Endothelial cell of umbilical vein (primary cell): ENCODE measurements at regions not wholly inside any gene's neighbourhood (a gene's known extent, or its start where the extent isn't known, plus 50 kb on each side); places are given as distances from the start of the nearest gene placed in this dataset.

ENCODE experiments used
- BruUV-seq: library from RNA; stranded (reverse); fragments of 400-500 nt; replicated peaks from 2 replicates; lab custom pipeline; 2021; lab: Mats Ljungman, UMichigan
- CTCF ChIA-PET: fragments of 300-600, 350-600 bp; sonication (Branson Sonifier 250); formaldehyde crosslinking; loops from one replicate; lab custom pipeline; 2021; ENCODE audit warnings: antibody characterized with exemption, inconsistent platforms; lab: Charles Lee
- POLR2A ChIA-PET: fragments of 300-600, 350-600 bp; sonication (Branson Sonifier 250); formaldehyde crosslinking; loops from one replicate; lab custom pipeline; 2021; ENCODE audit warnings: antibody characterized with exemption, inconsistent platforms; lab: Charles Lee
- DNase-seq: peaks from one replicate; pipeline ENCODE4 v3.0.0-alpha.2; 2011; ENCODE audit warnings: low read depth, low spot score
- FAIRE-seq: peaks from 2 replicates; lab custom pipeline; 2011; peaks lifted over from hg19 to GRCh38; lab: Jason Lieb, UNC
- H2AFZ ChIP-seq: 2 replicates; pipeline ENCODE4 v1.6.0; 2012; ENCODE audit warnings: low read depth, low read length, control low read depth, inconsistent platforms
- H3K27ac ChIP-seq: 2 replicates; pipeline ENCODE4 v1.5.1; 2011; ENCODE audit warnings: low read depth, mild to moderate bottlenecking, control low read depth, low read length, moderate library complexity; ENCODE audit not compliant: insufficient read depth
- H3K27me3 ChIP-seq, 2 experiments: 2 replicates each; pipeline versions ENCODE4 v1.6.0 to v1.6.1; 2011; ENCODE audit warnings: low read length in 2 of 2, mixed read lengths in 1 of 2; ENCODE audit not compliant: control insufficient read depth in 2 of 2, insufficient read depth in 2 of 2
- H3K36me3 ChIP-seq, 2 experiments: 2 replicates in 1 of 2; 3 replicates in 1 of 2; pipeline ENCODE4 v1.5.1; 2011; ENCODE audit warnings: low read length in 2 of 2, mild to moderate bottlenecking in 1 of 2, moderate library complexity in 1 of 2; ENCODE audit not compliant: control insufficient read depth in 2 of 2, insufficient read depth in 2 of 2; ENCODE audit errors: extremely low read depth in 1 of 2
- H3K4me1 ChIP-seq: 3 replicates; pipeline ENCODE4 v1.5.1; 2011; ENCODE audit warnings: mild to moderate bottlenecking, low read length; ENCODE audit not compliant: control insufficient read depth, insufficient read depth; ENCODE audit errors: extremely low read depth
- H3K4me2 ChIP-seq: 2 replicates; pipeline ENCODE4 v1.6.1; 2011; ENCODE audit warnings: low read length, control low read depth, mixed read lengths; ENCODE audit not compliant: insufficient read depth
- H3K4me3 ChIP-seq, 3 experiments: fragments of 200-600 bp in 1 of 3; sonication (generic), shearing (Covaris generic) in 1 of 3; replicated peaks in 1 of 3; 2 replicates each; pipeline ENCODE4 v1.5.1; 2011 to 2016; ENCODE audit warnings: control low read depth in 3 of 3, low read length in 3 of 3, mild to moderate bottlenecking in 2 of 3, inconsistent platforms in 1 of 3, low read depth in 1 of 3, moderate library complexity in 1 of 3; ENCODE audit not compliant: insufficient read depth in 1 of 3
- H3K79me2 ChIP-seq: 2 replicates; pipeline ENCODE4 v1.6.0; 2012; ENCODE audit warnings: low read length, inconsistent platforms; ENCODE audit not compliant: control insufficient read depth, insufficient read depth
- H3K9ac ChIP-seq: replicated peaks from 2 replicates; pipeline ENCODE3; 2011; ENCODE audit warnings: low read length, control low read depth; ENCODE audit not compliant: insufficient read depth; ENCODE audit errors: extremely low read depth
- H3K9me1 ChIP-seq: replicated peaks from 3 replicates; pipeline ENCODE4 v1.6.0; 2011; ENCODE audit warnings: mild to moderate bottlenecking, low read length; ENCODE audit not compliant: control insufficient read depth, insufficient read depth; ENCODE audit errors: extremely low read depth
- H3K9me3 ChIP-seq: replicated peaks from 2 replicates; pipeline ENCODE4 v1.5.1; 2012; ENCODE audit warnings: low read length, inconsistent platforms; ENCODE audit not compliant: control insufficient read depth, insufficient read depth
- H4K20me1 ChIP-seq: replicated peaks from 2 replicates; pipeline ENCODE3; 2011; ENCODE audit warnings: mild to moderate bottlenecking, low read length; ENCODE audit not compliant: control insufficient read depth, insufficient read depth; ENCODE audit errors: extremely low read depth
- CTCF ChIP-seq, 2 donors: IDR thresholded peaks; 1 replicate in 1 of 2; 2 replicates in 1 of 2; pipeline ENCODE4 v1.5.1; 2011; ENCODE audit warnings: low read length in 2 of 2, mild to moderate bottlenecking in 2 of 2, moderate library complexity in 2 of 2, control low read depth in 1 of 2, inconsistent platforms in 1 of 2, low read depth in 1 of 2; ENCODE audit not compliant: insufficient read depth in 1 of 2; ENCODE audit errors: extremely low read depth in 1 of 2
- EZH2 ChIP-seq: IDR thresholded peaks from 2 replicates; pipeline ENCODE4 v1.6.1; 2012; ENCODE audit warnings: borderline replicate concordance, low read depth, mild to moderate bottlenecking, moderate library complexity, low read length, inconsistent platforms; ENCODE audit not compliant: severe bottlenecking
- FOS ChIP-seq: IDR thresholded peaks from 2 replicates; pipeline ENCODE4 v1.6.1; 2011; ENCODE audit warnings: mild to moderate bottlenecking, low read length, moderate library complexity, borderline replicate concordance; ENCODE audit not compliant: insufficient read depth
- GATA2 ChIP-seq: IDR thresholded peaks from 2 replicates; pipeline ENCODE4 v1.7.0; 2011; ENCODE audit warnings: low read depth, mild to moderate bottlenecking, moderate library complexity, mixed read lengths, low read length; ENCODE audit not compliant: insufficient read length, insufficient read depth
- JUN ChIP-seq: IDR thresholded peaks from 2 replicates; pipeline ENCODE4 v1.6.1; 2011; ENCODE audit warnings: borderline replicate concordance, low read depth; ENCODE audit not compliant: insufficient read length, insufficient read depth
- MAX ChIP-seq: IDR thresholded peaks from 2 replicates; pipeline ENCODE4 v1.6.1; 2011; ENCODE audit not compliant: insufficient read depth, insufficient read length
- MYC ChIP-seq: IDR thresholded peaks from one replicate; pipeline ENCODE4 v1.6.1; 2011; ENCODE audit warnings: mild to moderate bottlenecking, low read depth, low read length
- POLR2A ChIP-seq: IDR thresholded peaks from 2 replicates; pipeline ENCODE4 v1.6.1; 2012; ENCODE audit warnings: low read depth, mild to moderate bottlenecking, control low read depth, low read length
- POLR2AphosphoS5 ChIP-seq: IDR thresholded peaks from 2 replicates; pipeline ENCODE4 v1.6.1; 2012; ENCODE audit warnings: low read depth, mild to moderate bottlenecking, control low read depth, low read length, moderate library complexity; ENCODE audit not compliant: insufficient read depth
- dilution Hi-C: fragments of 300-500 bp; cut with MboI; formaldehyde crosslinking; loops from one replicate; pipeline ENCODE4 v1.15.0; 2019; ENCODE audit warnings: low sequenced_read_pairs; ENCODE audit not compliant: extremely low pct_ligation_motif_present
- intact Hi-C: fragments of 100-400 bp; cut with micrococcal nuclease; formaldehyde crosslinking; loops from one replicate; pipeline ENCODE4 v1.10.0; 2022

- H3K4me1 ChIP-seq: no peaks in the 10 kb centered on the region
- FAIRE-seq (no peak), DNase-seq (no peak)
- no peaks in the 10 kb centered on the region for H3K9me1 ChIP-seq
- no peak overlapping the region for H3K9ac ChIP-seq
- peaks cover 3% of the 10 kb centered on the region for H3K9me3 ChIP-seq
- intact Hi-C loops: no loop called here
- H3K27ac ChIP-seq: no peak overlapping the region
- BruUV-seq: no TSS peak
- H3K27me3 ChIP-seq: no peaks in the 10 kb centered on the region
- dilution Hi-C loops: no loop called here
- no peak overlapping the region for H2AFZ ChIP-seq
- no peak overlapping the region for H3K4me3 ChIP-seq
- CTCF ChIA-PET: no interaction called here
- POLR2A ChIA-PET: no interaction called here
- no peak overlapping the region for H3K4me2 ChIP-seq
- no peaks in the 10 kb centered on the region for H3K79me2 ChIP-seq
- H4K20me1 ChIP-seq: no peaks in the 10 kb centered on the region
- H3K36me3 ChIP-seq: no peaks in the 10 kb centered on the region
- TF ChIP-seq FOS: no peak
- TF ChIP-seq EZH2: no peak
- TF ChIP-seq MAX: no peak
- no peak for TF ChIP-seq JUN
- TF ChIP-seq GATA2: no peak
- TF ChIP-seq CTCF (IDR thresholded peaks at IDR 0.05; ENCODE audit: extremely low read depth in 1 of 2, insufficient read depth in 1 of 2, low read depth in 1 of 2, low read length in 2 of 2): no peak
- TF ChIP-seq POLR2AphosphoS5: no peak
- TF ChIP-seq MYC: no peak
- TF ChIP-seq POLR2A: no peak
Observed at GRCh38 chr1:2916706-2917105, 104.6 kb upstream of the ACTRT2 start.
